Pancreas (tissue), 10 donors: ENCODE measurements at regions not wholly inside any gene's neighbourhood (a gene's known extent, or its start where the extent isn't known, plus 50 kb on each side); places are given as distances from the start of the nearest gene placed in this dataset.

Source experiments
- ATAC-seq, 4 donors: fragments of 200-7000 bp; cut with Tn5 transposase; one replicate each; pipeline versions ENCODE4 v1.8.0 to v1.9.1; 2020; ENCODE audit warnings: mild to moderate bottlenecking in 4 of 4, moderate library complexity in 4 of 4
- DNase-seq, 6 donors: peaks; one replicate each; pipeline ENCODE4 v3.0.0-alpha.2; 2020
- FAIRE-seq: peaks from 2 replicates; lab custom pipeline; 2012; peaks lifted over from hg19 to GRCh38; lab: Jason Lieb, UNC
- H3K27ac ChIP-seq, 4 donors: fragments of 200-600 bp; sonication (generic); 1 replicate in 3 of 4; 2 replicates in 1 of 4; pipeline versions ENCODE4 v1.5.0 to v1.8.0; 2020
- H3K27me3 ChIP-seq, 4 donors: fragments of 200-600 bp; one replicate each; pipeline ENCODE4 v1.8.0; 2021
- H3K36me3 ChIP-seq, 3 donors: fragments of 200-600 bp; sonication (generic) in 1 of 3; one replicate each; pipeline versions ENCODE4 v1.5.0 to v1.8.0; 2020 to 2021
- H3K4me1 ChIP-seq, 3 donors: fragments of 200-600 bp; one replicate each; pipeline ENCODE4 v1.8.0; 2021
- H3K4me3 ChIP-seq, 4 donors: fragments of 200-600 bp; sonication (generic) in 2 of 4; one replicate each; pipeline versions ENCODE4 v1.5.0 to v1.8.0; 2020 to 2021
- H3K9me3 ChIP-seq, 4 donors: fragments of 200-600 bp; one replicate each; pipeline ENCODE4 v1.8.0; 2021
- CTCF ChIP-seq, 4 donors: fragments of 200-600 bp; sonication (generic) in 3 of 4; IDR thresholded peaks; one replicate each; pipeline versions ENCODE4 v1.5.0 to v1.8.0; 2021; ENCODE audit warnings: antibody characterized with exemption in 4 of 4
- WGBS, 2 donors: extraction: QIAGEN DNeasy Blood & Tissue Kit; methylation state at CpG; one replicate each; pipeline ENCODE4 v1.1.7; 2013; 5-methylcytosine and 5-hydroxymethylcytosine counted together
- intact Hi-C, 3 donors: fragments of 100-400 bp; cut with DNase I; formaldehyde crosslinking; loops; one replicate each; pipeline versions ENCODE4 v1.11.1 to v1.14.2; 2022
- donor health status: healthy with polysubstance abuse.
- donor health status: DM: no; HTN: no; CAD: no; lungs with moderate emphysema.
- donor health status: DM: no; HTN: no; CAD: no.
- donor health status: control.
- donor health status: control.
- donor health status: Bipolar disorder and iron deficiency.
- donor health status: DM: yes; HTN: yes; CAD: no.
- donor health status: DM: no; HTN: no; CAD: no.
- donor health status: DM: no; HTN: no; CAD: no.
- donor health status: DM: yes; HTN: yes; CAD: no.

- FAIRE-seq = no peak
- intact Hi-C loops = no loop called here
These were observed 100.9 kb downstream of the CXXC4 start for GRCh38 chr4:104393655-104394324.

GRCh38 chr4:104385713-104386112 lies 109.0 kb downstream of the CXXC4 start:
- no peak for DNase-seq
- no peak overlapping the region for H3K27ac ChIP-seq
- no peak for ATAC-seq
- H3K36me3 ChIP-seq = no peaks in the 10 kb centered on the region
- intact Hi-C loops = no loop called here
- H3K9me3 ChIP-seq = no peaks in the 10 kb centered on the region
- no peaks in the 10 kb centered on the region for H3K27me3 ChIP-seq
- 62 to 84% methylated on average over 1 of the region's 1 CpG for WGBS, 2 donors
- no peaks in the 10 kb centered on the region for H3K4me1 ChIP-seq
- TF ChIP-seq CTCF (IDR thresholded peaks at IDR 0.05) = no peak
- FAIRE-seq = no peak
- H3K4me3 ChIP-seq = no peak overlapping the region

More at GRCh38 chr4:104393655-104394324, 100.9 kb downstream of the CXXC4 start:
- Histone ChIP-seq H3K4me1 (no peaks in the 10 kb centered on the region), H3K27ac (no peak overlapping the region), H3K27me3 (no peaks in the 10 kb centered on the region), H3K36me3 (no peaks in the 10 kb centered on the region), H3K9me3 (no peaks in the 10 kb centered on the region), H3K4me3 (no peak overlapping the region)
- DNase-seq (no peak), ATAC-seq (peak in 1 of 4 donors; percentile 54)
- 61 to 64% methylated on average over 3 of the region's 3 CpGs for WGBS, 2 donors
- no peak for TF ChIP-seq CTCF (IDR thresholded peaks at IDR 0.05)

GRCh38 chr4:104382961-104383360 lies 111.7 kb downstream of the CXXC4 start:
- H3K27ac ChIP-seq = no peak overlapping the region
- intact Hi-C loops = no loop called here
- FAIRE-seq (no peak), DNase-seq (no peak), ATAC-seq (no peak)
- no peak for TF ChIP-seq CTCF (IDR thresholded peaks at IDR 0.05)
- H3K4me1 ChIP-seq = no peaks in the 10 kb centered on the region
- H3K27me3 ChIP-seq = no peaks in the 10 kb centered on the region
- WGBS, 2 donors = 93 to 95% methylated on average over 5 of the region's 5 CpGs
- no peak overlapping the region for H3K4me3 ChIP-seq
- H3K9me3 ChIP-seq = no peaks in the 10 kb centered on the region
- H3K36me3 ChIP-seq = no peaks in the 10 kb centered on the region

GRCh38 chr4:104381729-104382128 lies 113.0 kb downstream of the CXXC4 start:
- H3K4me3 ChIP-seq = no peak overlapping the region
- WGBS, 2 donors = 76% methylated on average over 1 of the region's 1 CpG
- no peak for TF ChIP-seq CTCF (IDR thresholded peaks at IDR 0.05)
- no peaks in the 10 kb centered on the region for H3K9me3 ChIP-seq
- no peak overlapping the region for H3K27ac ChIP-seq
- intact Hi-C loops = no loop called here
- ATAC-seq (no peak), DNase-seq (no peak), FAIRE-seq (no peak)
- no peaks in the 10 kb centered on the region for H3K27me3 ChIP-seq
- no peaks in the 10 kb centered on the region for H3K4me1 ChIP-seq
- H3K36me3 ChIP-seq = no peaks in the 10 kb centered on the region

- intact Hi-C loops = no loop called here
- no peaks in the 10 kb centered on the region for H3K36me3 ChIP-seq
- H3K4me3 ChIP-seq = no peak overlapping the region
- H3K27ac ChIP-seq = no peak overlapping the region
- H3K9me3 ChIP-seq = no peaks in the 10 kb centered on the region
- TF ChIP-seq CTCF (IDR thresholded peaks at IDR 0.05) = no peak
- WGBS, 2 donors = 87 to 92% methylated on average over 2 of the region's 2 CpGs
- FAIRE-seq (no peak), DNase-seq (no peak), ATAC-seq (no peak)
- no peaks in the 10 kb centered on the region for H3K4me1 ChIP-seq
- H3K27me3 ChIP-seq = no peaks in the 10 kb centered on the region
These were observed 129.1 kb downstream of the CXXC4 start for GRCh38 chr4:104365618-104366017.
